ENCODE measurements at regions not wholly inside any gene's neighbourhood (a gene's known extent, or its start where the extent isn't known, plus 50 kb on each side); places are given as distances from the start of the nearest gene placed in this dataset.

- TF ChIP-seq CTCF (IDR thresholded peaks at IDR 0.05; ENCODE audit: low read length) = no peak
- no peak for TF ChIP-seq EZH2 (optimal IDR thresholded peaks at IDR 0.05; ENCODE audit: low read depth, low read length)
Measured at GRCh38 chr2:193502363-193503035, 1307.8 kb upstream of the TMEFF2 start.
